HG03025 (cell line): ENCODE measurements at regions not wholly inside any gene's neighbourhood (a gene's known extent, or its start where the extent isn't known, plus 50 kb on each side); places are given as distances from the start of the nearest gene placed in this dataset.

ENCODE experiments used
- ATAC-seq: cut with Tn5 transposase; IDR thresholded peaks from one replicate; pipeline ENCODE4 v1.9.1; 2021; ENCODE audit warnings: mild to moderate bottlenecking, moderate library complexity; ENCODE audit not compliant: unreplicated experiment, low FRiP score

GRCh38 chr10:121092720-121093095 lies 241.5 kb downstream of the WDR11 start:
- no peak for ATAC-seq

GRCh38 chr10:121096617-121097431 lies 245.7 kb downstream of the WDR11 start:
- no peak for ATAC-seq

GRCh38 chr10:121098211-121098610 lies 247.0 kb downstream of the WDR11 start:
- no peak for ATAC-seq

DNA sequence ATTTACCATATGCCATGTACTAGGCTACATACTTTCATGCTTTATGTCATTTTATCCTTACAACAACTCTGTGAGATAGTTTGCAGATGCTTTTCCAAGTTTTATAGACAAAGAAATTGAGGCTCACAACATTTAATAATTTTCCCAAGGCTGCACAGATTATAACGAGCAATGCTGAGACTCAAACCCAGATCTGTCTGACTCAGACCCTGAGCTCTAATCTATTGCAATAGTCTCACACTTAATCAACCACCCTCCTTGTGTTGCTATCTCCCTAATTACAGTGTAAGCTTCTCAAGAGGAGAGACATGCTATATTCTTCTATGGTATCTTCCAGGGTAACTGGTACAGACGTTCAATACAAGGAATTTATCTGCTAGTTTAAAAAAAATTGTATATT lies 247.6 kb downstream of the WDR11 start:
- ATAC-seq, result no peak

GRCh38 chr10:121099181-121099580 lies 248.0 kb downstream of the WDR11 start:
- ATAC-seq, result no peak

DNA sequence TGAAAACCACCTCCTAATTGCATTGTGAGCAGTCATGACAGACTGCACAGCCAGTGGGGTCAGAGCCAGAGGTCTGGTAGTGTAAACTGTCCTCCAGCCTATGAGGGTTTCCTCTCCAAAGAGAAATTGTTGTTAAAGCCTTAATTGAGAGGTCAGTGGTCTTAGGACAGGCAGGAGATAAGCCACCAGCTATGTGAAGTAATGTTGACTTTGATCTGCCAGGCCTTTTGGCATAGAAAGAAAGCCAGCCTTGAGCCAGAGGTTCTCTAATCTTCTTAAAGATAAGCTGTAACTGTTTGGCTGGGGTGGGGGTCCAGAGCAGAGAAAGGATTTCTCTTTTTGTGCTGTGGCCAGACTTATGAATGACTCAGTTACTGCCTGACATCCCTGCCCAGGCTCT lies 248.4 kb downstream of the WDR11 start:
- no peak for ATAC-seq

GRCh38 chr10:121101561-121101960 lies 250.4 kb downstream of the WDR11 start:
- no peak for ATAC-seq

GRCh38 chr10:121102706-121103105 lies 251.5 kb downstream of the WDR11 start:
- ATAC-seq, result no peak

DNA sequence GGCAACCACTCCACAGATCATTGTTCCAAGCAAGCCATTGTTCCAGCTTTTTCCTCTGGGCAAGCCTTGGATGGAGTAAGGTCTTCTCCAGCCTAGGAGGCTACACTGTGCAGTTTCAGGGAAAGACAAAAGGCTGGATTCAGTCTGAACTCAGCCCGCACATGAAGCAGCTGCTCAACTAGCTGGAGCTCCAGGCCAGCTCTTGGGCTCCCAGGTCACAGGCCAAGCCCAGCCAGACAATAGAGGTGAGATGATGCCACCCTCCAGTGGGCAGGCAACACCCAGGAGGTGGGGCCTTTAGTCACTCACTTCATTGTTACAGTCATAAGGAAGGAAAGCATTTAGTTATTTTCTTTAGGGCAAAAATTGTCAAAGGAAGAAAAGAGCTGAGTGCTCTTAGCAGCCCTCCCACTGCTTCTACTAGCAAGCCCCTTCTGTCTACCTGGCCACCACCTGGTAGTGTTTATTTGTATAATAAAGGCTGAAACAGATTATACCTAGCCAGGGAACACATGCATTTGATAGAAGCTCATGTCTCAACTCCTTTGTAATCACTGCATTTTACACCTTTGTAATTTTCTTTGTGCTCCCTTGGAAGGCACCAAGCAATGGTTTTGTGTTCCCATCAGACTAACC lies 253.4 kb downstream of the WDR11 start:
- no peak for ATAC-seq

DNA sequence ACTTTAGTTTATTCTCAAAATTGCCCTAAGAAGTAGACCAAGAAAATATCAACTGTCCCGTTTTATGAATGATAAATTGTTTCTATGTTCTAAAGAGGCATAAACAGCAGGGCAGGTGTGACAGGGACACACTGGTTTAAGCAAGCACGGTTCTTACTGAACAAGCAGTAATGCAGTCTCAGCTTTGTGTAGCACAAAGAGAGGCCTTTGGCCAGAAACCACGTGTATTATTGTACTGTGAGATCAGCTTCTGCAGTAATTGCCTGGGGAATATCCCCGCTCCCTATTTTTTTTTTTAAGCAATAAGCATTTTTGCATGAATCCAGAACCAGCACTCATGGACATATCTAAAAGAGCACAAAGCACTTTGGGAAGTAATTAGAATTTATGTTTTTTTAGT lies 255.4 kb downstream of the WDR11 start:
- ATAC-seq, result no peak

- no peak for ATAC-seq
Observed at GRCh38 chr10:121108051-121108450, 256.9 kb downstream of the WDR11 start.

DNA sequence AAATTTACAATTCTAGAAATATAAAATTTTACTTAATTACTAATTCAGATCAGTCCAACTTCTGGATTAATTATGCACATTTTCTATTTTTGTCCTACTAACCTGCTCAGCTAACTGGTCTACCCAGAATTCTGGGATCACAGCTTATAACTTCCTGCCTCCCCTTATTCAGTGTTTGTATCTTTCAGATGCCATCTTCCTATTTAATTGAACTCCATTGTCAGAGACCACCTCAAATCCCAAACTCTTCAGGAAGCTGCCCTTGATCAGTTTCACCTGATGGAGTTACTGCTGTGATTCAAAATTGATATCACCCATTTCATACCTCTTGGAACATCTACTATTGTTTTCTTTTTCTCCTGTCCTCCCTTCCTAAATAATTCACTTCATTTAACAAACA lies 259.2 kb downstream of the WDR11 start:
- no peak for ATAC-seq

DNA sequence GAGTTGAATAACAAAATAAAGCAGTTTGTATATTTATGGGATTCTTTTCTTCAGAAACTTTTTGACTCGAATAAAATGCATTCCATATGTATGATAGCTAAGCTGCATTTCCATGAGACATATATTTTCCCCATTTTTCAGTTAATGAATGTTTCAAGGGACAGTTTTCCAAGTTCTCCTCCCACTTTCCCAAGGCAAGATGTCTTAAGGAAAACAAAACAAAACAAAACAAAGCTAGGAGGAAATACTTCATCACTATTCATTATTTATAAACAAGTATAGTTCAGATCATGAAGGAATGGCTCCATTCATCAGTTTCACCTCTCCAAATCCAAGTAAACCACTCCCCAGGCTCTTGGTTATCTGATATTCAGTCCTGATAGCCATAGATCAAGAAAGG lies 261.0 kb downstream of the WDR11 start:
- no peak for ATAC-seq

DNA sequence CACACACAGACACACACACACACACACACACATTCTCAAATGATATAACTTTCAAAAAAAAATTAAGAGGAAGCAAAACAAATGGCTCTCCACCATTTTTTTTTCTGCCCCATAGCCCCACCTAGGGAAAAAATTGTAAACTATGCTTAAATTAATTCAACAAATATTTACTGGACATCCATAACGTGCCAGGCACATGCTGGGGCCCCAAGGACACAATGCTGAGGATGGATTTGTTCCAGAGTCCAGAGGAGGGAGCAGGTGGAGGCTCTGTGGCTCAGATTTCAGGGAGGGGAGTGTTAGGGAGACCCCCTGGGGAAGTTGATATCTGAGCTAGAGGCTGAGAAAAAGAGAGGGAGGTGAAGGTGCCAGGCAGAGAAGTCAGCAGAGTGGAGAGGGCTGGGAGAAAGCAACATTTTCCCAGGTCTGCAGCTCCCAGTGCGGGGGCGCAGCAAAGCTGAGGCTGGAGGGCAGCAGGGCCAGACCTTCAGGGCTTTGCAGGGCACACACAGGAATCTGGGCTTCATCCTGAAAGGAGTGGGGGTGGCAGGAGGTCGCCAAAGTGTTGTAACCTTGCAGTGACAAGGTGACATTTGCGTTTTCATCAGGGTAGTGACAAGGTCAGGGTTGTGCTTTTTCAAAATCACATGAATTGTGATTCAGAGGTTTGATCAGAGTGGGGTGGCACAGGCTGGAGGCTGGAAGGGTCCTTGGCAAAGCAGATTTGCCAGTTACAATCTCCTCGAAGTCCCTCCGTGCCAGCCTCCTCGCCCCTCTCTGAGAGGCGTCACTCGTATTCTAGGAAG lies 261.6 kb downstream of the WDR11 start:
- no peak for ATAC-seq

- ATAC-seq, result no peak
Observed at GRCh38 chr10:121113385-121113696, 262.2 kb downstream of the WDR11 start.

- no peak for ATAC-seq
Observed at GRCh38 chr10:121113911-121114310, 262.7 kb downstream of the WDR11 start.

- ATAC-seq, result no peak
Observed at GRCh38 chr10:121115154-121115553, 264.0 kb downstream of the WDR11 start.

GRCh38 chr10:121121462-121121861 lies 270.3 kb downstream of the WDR11 start:
- no peak for ATAC-seq

DNA sequence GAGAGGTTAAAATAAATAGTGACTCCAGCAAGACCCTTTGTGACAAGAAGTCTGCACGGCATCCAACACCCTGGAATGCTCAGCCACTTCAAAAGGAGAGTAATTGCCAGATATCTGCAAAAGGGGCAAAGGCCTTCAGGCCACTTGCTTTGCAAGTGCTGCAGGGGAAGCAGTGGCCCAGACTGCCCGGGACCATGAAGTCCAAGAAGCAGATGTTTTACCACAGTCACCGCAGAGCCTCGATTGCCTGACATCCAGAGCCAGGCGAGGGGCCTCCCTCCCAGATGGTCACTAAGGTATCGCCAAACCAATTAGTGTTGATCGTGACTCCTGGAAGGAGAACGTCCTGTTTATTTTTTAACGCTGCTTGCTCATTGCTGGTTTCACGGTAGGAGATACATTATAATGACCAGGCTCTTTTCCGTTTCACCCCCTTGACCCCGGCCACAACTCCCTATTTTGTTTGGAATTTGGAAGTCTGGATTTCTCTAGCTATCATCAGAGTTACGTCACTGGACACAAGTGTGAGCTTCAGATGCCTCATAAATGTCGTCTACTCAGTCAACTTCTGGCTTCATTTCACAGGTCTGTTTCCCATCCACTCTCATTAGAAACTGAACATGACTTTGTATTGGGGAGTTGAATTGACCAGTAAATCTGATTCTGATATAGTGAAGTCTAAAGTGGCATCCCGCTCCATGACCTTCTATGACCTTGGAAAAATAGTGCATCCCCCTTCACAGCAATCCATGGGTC lies 276.2 kb downstream of the WDR11 start:
- no peak for ATAC-seq

- ATAC-seq, result no peak
Observed at GRCh38 chr10:121128164-121128563, 277.0 kb downstream of the WDR11 start.

DNA sequence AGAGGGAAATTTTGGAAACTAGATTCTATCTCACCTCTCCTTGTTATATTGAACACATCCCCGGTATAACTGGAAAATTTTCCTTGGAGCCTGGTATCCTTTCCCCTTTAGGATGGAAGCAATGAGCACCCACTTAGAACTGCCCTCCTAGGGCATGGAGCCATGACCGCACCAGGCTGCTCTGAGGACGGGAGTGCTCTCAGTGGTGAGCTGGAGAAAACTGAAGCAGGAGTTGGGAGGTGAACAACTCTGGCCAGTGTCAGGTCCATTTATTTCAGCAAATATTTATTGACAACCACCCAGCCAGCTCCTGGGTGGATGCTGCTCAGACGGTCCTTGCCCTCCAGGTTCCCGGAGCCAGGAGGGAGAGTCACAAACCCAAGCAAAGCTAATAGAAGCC lies 278.1 kb downstream of the WDR11 start:
- ATAC-seq, result no peak
